CD4-positive, alpha-beta T cell treated with Interferon alpha-2 for 1 hour (primary cell): ENCODE measurements at regions not wholly inside any gene's neighbourhood (a gene's known extent, or its start where the extent isn't known, plus 50 kb on each side); places are given as distances from the start of the nearest gene placed in this dataset.

Experiments
- DNase-seq, 2 donors: peaks; one replicate each; pipeline ENCODE4 v3.0.0-alpha.2; 2020 to 2022

DNA sequence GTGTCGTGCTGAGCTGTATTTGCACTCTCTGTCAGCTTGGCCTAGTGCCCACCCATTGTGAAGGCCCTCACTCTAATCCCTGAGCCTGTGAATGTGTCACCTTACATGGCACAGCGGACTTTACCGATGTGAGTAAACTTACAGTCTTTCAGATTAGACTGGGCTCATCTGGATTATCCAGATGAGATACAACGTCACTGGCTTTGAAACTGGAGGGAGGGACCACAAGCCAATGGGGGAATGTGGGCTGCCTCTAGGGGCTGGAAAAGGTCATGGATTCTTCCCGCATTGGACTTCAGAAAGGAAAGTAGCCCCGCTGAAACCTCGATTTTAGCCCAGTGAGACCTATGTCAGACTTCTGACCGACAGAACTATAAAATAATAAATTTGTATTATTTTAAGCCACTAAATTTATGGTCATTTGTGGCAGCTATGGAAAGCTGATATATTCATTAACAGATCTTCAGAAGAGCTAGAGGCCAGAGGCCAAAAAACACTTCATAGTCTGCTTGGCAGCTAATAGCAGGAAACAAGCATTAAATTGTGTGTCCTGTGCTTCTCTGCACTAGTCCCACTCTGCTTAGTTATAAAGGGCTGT is 139.0 kb upstream of the GAS1 start:
- no peak for DNase-seq

DNA sequence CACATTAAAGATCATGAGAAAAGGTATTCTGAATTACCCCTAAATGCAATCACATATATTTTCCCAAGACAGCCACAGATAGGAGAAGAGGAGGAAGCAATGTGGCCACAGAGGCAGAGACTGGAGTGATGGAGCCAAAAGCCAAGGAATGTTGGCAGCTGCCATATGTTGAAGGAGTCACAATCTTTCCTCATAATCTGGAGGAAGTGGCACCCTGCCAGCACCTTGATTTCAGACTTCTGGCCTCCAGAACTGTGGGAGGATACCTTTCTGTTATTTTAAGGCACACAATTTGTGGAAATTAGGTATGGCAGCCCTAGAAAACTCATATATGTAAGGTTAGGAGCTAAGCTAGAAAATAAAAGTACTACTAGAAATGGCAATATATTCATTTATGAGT is 139.9 kb upstream of the GAS1 start:
- no peak for DNase-seq

DNA sequence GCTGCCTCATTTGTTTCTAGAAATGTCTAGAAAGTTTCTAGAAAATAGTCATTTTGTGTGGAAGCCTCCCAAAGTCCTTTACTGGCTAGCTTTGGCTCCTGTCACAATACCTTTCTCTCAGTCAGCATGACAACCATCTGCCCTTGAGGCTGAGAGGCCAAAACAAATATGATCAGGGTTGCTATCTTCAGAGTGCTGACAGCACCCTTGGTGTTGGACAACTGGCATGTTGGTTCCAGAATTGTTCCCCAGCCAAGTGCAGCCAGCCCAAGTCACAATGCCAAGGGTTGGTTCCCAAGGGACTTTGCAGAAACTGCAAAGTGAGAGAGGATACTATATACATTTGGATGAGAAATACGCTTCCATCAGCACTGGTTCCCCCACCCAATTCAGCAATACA is 140.9 kb upstream of the GAS1 start:
- no peak for DNase-seq

DNA sequence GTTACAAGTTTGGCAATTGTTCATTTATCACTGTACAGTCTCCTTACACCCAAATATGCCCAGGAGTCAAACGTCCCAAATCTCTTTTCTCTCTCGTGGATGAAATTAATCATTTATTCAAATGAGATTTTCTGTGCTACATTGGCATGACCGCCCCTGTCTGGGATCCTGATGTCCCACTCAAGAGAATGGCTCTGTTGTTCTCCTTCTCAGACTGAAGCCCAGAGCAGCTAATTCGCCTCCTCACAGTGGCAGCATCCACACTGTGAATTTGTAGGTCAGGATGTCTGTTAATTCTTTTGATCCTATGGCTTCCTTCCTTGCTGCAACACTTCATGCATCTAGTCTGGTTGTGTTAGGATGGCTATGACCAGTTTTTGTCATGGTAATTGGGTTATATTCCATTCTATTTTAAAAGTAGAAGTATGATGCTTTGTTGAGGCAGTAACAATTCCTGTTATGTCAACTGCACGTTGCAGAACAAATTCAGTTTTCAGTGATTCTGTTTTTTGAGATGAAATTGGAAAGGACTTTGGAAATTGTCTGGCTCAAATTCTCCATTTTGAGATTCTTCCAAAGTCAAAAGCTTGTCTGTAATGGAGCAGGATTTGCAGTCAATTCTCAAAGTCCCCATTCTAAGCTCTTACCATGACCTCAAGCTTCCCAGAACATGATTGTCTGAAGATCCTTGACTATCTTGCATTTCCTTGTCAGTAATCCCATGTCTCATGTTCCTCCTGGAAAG is 141.5 kb upstream of the GAS1 start:
- no peak for DNase-seq

DNA sequence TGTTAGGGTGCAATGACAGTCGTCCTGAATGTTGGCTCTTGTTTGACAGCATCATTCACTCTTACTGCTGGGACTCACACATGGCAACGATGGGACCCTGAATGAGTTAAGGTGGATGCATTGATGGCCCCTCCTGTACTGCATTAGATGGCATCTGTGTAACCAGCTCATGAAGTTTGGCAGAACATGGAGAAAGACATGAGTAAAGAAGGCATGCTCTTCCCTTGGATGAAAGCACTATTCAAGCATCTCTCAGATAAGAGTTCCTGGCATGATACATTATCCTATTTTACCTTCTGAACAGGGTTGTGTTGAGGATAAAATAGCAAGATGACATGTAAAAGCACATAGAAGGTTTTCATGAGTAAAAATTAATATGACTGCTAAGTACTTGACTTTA is 142.2 kb upstream of the GAS1 start:
- DNase-seq: no peak

DNA sequence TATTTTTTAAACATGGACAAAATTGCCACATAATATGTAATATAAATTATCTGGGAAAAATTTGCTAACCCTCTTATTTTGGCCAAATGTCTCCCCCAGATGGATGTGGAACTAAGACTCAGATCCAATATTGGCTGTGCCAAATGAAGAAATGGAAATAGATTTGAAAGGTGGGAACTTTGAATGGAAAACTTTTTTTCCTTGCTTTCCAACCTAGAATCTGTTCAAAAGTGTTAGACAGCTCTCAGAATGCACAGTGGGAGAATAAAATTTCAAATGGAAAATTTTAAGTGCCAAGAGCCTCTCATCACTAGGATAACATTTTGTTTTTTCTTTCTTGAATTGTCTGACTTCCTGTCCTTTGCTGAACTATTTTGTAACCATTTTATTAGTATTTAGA is 142.6 kb upstream of the GAS1 start:
- DNase-seq: no peak

DNA sequence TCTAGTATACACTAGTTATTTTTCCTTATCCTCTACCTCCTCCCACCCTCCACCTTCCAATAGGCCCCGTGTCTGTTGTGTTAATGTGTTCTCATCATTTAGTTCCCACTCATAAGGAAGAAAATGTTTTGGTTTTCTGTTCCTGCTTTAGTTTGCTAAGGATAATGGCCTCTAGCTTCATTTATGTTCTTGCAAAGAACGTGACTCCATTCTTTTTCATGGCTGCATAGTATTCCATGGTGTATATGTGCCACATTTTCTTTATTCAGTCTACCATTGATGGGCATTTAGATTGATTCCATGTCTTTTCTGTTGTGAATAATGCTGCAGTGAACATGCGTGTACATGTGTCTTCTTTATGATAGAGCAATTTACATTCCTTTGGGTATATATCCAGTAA is 146.5 kb upstream of the GAS1 start:
- no peak for DNase-seq

DNA sequence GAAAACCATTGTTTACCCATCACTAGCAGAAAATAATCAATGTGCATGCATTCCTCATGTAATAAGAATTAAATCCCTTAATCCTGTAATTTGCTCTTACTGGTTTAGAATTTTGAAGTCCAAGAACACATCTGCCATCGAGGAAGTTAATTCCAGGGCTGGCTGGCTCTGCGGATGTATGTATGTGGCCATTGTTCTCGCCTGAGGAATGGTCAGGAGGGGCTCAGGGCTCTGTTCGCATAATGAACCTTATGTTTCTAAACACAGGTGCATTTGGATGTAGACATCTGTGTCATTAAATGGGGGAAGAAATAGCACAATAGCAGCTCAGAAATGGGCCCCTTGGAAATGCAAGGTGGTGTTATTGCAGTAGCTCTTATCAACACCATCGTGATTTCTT is 148.6 kb upstream of the GAS1 start:
- no peak for DNase-seq

DNA sequence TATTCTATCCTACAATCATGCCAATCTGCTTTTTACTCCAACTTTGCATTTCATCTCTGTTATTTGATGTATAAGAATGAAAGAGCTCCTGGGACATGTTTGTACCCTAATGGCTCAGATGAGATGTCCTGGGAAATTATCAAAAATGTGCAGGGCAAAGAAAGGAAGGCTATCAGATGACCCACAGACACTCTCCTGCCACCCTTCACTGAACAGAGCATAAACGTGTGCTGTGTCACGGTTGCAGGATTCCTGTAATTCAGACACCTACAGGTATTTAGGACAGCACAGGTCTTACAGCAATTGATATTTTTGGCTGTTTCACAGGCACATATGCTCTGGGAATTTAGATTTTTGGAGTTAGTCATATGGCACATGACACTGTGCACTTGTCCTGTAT is 149.2 kb upstream of the GAS1 start:
- no peak for DNase-seq

DNA sequence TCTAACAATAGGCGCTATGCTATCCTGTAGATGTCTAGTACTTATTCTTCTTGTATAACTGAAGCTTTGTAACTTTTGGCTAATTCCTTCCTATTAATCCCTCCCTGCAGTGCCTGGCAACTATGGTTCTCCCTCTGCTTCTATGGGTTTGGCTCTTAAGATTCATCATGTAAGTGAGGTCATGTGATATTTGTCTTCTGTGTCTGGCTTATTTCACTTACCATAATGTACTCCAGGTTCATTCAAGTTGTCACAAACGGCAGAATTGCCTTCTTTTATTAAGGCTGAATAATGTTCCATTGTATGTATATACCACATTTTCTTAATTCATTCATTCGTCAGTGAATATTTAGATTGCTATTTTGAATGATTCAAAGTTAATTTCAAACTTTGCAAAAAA is 149.9 kb upstream of the GAS1 start:
- DNase-seq: no peak

DNA sequence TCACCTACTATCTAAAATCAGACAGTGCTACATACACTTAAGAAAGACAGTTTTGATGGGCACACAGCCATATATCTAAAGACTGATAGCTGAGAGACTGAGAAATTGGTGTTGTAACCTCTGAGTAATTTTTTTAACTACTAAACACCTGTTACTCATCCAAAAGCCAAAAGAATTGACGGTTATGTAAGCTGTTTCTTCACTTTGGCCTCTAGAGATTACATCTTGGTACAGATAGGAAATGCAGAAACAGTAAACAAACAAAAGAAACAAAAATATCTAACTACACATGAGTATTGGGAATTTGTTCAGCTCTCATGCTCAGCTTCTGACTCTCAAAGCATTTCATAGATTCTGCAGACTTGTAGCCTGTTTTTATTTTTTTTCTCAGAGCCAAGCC is 152.1 kb upstream of the GAS1 start:
- DNase-seq: no peak

DNA sequence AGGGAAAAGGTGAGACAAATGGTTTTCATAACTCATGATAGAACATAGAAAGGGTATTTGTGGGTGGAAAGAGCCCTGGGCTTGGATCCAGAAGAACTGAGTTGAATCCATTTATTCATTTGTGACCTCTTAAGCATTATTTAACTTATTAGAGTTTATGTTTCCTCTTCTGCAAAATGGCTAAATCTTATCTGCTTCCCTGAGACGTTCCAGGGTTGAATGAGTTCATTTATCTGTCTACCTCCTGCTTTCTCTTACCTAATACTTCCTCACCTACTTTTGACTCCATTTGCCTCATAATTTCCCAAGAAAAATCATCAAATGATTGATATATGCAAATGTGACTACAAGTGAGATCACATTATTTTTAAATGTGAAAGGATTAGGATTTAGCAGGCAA is 152.7 kb upstream of the GAS1 start:
- no peak for DNase-seq

DNA sequence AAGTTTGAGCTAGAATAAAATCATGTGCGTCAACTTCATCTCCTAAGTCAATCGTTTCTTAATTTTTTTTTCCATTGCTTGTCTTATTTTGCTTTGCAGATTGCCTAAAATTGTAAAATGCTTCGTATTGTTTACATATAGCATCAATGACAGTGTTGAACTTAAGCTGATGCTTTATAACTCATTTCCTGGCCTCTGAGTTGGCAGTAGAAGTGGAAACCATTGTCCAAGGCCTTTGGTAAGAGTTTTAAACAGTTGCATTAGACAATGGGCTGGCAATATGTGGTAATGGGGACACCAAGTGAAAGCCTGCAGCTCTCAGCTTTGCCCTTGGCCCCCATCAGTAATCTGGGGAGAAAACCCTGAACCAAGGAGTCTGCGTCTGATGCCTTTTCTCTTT is 154.8 kb upstream of the GAS1 start:
- no peak for DNase-seq

DNA sequence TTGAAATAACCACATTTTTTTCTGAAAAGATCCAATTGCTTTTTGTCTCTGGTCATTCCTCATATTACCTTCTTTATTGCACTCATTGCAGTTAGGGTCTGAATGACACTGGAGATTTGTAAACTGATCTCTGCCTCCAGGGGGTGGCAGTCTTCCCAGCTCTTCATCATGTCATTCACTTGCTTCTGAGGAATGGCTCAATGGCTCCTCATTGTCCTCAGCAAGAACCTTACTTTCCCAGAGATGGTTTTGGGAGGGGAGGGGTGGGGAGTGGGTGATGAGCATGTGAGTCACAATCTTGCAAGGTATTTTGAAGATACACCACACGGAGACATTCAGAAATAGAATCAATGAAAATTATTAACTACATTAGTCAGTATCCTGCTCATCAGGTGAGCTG is 159.8 kb upstream of the GAS1 start:
- no peak for DNase-seq

DNA sequence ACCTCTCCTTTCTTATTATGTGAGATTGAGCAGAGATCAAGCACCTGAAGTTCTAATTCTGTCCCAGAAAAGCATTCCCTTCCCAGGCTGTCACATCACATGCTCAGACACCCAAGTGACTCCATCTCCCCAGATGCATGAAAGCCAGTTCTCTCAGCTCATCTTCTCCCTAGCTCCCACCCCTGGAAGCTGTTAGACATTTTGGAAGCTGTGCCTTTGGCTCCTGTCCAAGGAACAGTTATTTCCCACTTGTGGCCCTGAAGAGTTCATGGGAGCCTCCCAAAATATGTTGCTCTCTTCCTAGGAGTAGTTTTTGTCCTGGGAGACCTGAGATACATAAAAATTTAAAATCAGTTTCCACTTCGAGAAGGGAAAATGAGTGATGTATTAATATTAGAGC is 161.4 kb upstream of the GAS1 start:
- DNase-seq: no peak

DNA sequence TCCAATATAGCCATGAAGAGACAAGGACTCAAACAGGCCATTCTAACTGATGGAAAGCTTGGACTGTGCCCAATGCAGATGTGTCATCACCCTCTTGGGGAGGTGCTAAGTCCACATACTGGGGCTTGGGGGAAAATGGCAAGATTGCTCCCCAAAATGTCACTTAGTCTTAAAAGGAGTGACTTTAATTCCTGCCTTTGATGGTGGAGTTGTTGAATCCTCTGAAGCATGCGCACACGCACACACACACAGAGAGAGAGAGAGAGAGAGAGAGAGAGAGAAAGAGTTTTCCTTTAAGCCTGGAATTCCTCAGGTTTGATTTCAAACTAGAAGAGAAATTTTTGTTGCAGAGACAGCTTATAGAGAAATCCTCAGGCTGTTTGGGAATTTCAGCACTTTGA is 161.9 kb upstream of the GAS1 start:
- DNase-seq: no peak

DNA sequence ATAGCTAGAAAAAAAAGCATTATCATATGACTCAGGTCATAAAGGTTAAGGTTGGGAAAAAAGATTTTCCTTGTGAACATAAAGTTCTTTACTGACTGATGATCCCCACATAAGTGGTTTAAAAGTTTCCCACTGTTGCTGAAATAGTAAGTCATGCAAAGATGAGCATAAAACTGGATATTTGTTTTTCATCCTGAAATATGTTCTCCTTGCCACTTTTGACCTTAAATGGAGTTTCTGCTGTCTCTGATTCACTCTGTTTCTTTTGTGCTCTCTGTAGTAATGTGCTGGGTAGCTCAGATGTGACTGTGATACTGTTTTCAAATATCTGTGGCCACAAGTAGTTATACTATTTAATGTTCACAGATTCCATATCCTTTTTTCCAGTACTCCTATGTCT is 162.5 kb upstream of the GAS1 start:
- DNase-seq: no peak

DNA sequence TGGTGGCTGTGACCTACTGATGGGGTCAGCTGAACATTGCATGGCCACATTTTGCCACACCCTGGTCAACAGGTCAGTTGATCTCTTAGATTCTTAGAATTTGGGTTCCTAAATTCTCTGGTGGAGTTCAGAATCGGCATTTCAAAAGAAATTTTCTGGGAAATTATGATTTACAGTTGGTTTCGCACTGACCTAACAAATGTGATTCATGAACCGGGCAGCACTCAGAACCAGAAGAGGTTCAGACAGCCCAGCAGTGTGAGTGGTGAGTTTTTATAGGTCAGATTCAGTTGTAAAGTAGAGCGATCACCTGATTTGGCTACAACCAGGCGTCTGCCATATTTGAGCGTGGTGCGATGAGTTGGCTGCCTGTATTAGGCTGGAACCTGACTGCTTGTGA is 163.7 kb upstream of the GAS1 start:
- DNase-seq: no peak

DNA sequence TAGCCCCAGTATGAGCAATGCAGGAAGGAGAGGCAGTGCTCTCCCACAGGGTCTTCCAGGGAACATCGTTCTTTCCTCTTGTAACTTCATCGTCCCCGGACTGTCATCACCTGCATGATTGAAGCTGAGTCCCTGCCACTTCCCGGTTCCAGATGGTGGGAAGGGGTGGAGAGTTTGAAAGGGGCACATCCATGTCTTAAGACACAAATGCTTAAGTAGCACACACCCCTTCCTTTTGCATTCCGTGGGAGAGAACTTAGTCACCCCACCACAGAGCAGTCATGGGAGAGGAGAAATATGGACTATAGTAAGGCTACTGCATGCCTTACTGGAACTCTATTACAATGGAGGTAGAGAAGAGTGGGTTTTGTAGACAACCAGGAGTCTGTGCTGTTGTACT is 165.3 kb upstream of the GAS1 start:
- no peak for DNase-seq

DNA sequence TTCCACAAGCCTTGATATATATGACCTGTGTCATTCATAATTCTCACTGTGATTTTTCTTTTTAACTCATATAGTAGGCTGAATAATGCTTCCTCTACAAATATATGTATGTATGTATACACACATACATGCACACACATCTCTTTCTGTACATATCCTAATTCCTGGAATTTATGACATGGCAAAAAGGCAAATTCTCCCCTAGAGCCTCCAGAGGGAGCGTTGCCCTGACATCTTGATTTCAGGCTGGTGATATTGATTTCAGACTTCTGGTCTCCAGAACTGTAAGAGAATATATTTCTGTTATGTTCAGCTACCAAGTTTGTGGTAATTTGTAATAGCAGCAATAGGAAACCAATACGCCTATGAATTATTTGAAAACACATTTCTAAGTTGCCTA is 166.6 kb upstream of the GAS1 start:
- DNase-seq: no peak

DNA sequence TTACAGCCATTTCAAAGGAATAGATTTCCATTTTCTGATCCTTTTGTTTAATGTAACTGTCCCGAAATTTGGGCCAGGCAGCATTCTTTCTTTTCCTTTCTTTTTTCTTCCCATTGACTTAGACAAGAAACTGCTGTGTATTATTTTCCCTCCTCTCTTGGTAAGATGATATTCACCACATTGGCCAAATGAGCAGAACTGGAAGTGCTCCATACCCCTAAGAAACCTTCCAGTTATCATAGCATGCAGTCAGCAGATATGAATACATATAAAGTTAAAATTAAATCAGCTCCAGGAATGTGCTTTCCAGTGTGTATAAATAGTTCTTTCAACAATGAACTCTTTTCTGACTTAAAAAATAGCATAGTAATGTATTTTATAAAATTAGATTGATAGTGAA is 168.5 kb upstream of the GAS1 start:
- no peak for DNase-seq

DNA sequence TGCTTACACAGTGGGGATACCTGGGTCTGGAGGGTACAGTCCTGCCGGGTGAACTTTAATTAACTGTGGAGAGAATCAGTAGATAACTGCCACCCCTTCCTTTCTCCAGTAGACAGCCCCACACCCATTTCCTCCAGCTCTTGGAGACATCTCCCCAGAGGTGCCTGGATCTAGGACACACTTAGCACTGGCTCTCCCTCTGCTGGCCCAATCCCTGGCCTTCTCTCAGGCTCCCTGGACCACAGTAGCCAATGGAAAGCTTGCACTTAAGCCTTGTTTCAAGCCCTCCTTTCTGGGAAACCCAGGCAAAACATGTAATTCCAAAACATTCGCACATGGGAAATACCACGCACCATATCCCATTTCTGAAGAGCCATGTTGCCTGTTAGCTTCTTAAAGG is 169.2 kb upstream of the GAS1 start:
- no peak for DNase-seq

DNA sequence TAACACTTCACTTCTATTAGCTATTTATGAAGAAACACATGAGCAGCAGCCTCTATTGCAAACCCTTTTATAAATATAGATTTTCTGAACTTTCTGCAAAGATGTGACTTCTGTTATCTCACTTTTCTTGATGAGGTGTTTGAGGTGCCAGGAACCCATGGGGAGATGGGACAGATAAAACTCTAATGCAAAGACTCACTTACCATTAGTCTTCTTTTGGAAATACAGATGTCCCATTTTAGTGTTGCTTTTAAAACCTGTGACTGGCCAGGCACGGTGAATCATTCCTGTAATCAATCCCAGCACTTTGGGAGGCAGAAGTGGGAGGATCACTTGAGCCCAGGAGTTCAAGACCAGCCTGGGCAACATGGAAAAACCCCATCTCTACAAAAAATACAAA is 171.3 kb upstream of the GAS1 start:
- DNase-seq: no peak

DNA sequence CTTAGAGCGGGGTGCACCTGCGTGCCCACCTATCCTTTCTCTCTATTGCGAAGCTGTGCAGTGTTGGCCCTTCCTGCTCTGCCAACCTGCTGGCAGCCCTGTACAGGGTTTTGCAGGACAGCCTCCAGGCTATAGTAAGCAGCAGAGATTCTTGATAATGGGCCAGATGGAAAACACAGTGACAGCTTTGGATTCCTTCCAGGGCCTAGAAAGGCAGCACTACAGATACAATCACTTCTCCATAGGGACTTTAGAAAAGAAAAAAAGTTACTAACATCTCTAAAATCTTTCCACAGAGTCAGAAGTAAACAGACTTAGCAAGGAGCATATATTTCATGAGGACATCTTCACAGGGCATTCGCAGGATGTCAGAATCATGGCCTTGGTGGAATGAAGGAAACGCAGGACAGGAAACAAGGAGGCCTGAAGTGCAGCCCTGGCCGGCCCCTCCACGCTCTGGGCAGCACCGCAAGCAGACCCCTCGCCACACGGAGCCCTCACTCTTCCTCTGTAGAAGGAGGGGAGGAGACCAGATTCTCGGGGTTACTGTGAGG is 172.1 kb upstream of the GAS1 start:
- DNase-seq: no peak

DNA sequence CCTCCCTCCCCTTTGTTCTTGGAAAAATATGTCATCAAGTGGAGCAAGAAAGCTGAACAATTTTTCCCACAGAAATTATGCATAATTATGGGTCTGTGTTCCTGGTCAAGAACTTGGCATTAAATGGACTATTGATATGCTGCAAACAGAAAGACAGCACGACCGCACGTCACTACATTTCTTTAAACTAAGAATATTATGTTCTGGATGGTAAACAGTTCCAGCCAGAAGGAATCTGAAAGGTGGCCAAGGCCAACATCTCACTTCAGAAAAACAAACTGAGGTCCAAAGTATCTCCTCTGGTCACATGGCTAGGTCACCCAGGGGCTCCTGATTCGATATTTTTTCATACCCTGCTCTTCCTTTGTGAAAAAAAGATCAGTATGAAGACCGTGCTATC is 173.3 kb upstream of the GAS1 start:
- DNase-seq: no peak
